ENCODE measurements at regions not wholly inside any gene's neighbourhood (a gene's known extent, or its start where the extent isn't known, plus 50 kb on each side); places are given as distances from the start of the nearest gene placed in this dataset.
"Not testable (repeated sequence)": the region's sequence is repeated elsewhere in the genome, so short reads cannot be mapped to it uniquely, and the experiment has no call there.

DNA sequence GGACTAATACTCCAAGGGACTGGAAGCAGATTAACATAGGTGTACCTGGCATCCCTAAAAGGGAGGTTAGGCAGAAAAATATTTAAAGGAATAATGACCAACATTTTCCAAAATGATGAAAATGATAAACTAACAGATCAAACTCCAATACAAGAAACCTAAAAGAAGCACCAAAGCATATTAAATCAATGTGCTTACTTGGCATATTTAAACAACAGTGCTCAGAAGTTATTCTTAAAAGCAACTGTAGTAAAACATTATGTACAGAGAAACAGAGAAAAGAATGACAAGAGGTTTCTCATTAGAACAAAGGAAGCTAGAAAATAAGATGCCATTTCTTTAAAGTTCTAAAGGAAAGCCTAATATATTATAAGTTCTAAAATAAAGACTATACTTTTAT is 947.3 kb upstream of the TMEFF2 start:
- Histone ChIP-seq H2AFZ (ENCODE audit: insufficient read depth, low read depth, low read length, poor library complexity, severe bottlenecking) (no peak overlapping the region), H4K20me1 (ENCODE audit: control insufficient read depth, insufficient read depth, low read length, poor library complexity, severe bottlenecking) (no peaks in the 10 kb centered on the region), H3K27me3 (replicated peaks in 1 of 4; ENCODE audit: control extremely low read depth in 1 of 4, control insufficient read depth in 3 of 4, insufficient read depth in 4 of 4, low read length in 3 of 4) (no peaks in the 10 kb centered on the region), H3K4me1 (ENCODE audit: control insufficient read depth in 2 of 2, insufficient read depth in 2 of 2, low read length in 2 of 2) (peaks cover 0 to 3% of the 10 kb centered on the region in 2 donors), H3K36me3 (replicated peaks in 1 of 2; ENCODE audit: control extremely low read depth in 1 of 2, control insufficient read depth in 1 of 2, extremely low read depth in 1 of 2, insufficient read depth in 2 of 2, low read length in 1 of 2) (no peaks in the 10 kb centered on the region), H3K4me3 (ENCODE audit: control extremely low read depth in 1 of 5, extremely low read depth in 1 of 5, insufficient read depth in 1 of 5, low read depth in 2 of 5, low read length in 4 of 5) (no peak overlapping the region), H3K9me3 (ENCODE audit: control extremely low read depth in 1 of 3, control insufficient read depth in 2 of 3, insufficient read depth in 1 of 3, low read length in 2 of 3) (peaks cover 0 to 2% (median 0%) of the 10 kb centered on the region in 3 donors), H3K79me2 (ENCODE audit: control insufficient read depth, insufficient read depth, low read length) (no peaks in the 10 kb centered on the region), H3K27ac (ENCODE audit: low read length in 2 of 2) (no peak overlapping the region), H3K4me2 (replicated peaks; ENCODE audit: low read depth, low read length, poor library complexity, severe bottlenecking) (no peak overlapping the region), H3K9ac (ENCODE audit: low read length) (no peak overlapping the region)
- H3K4me1 Mint-ChIP-seq = peaks cover 2% of the 10 kb centered on the region
- no peaks in the 10 kb centered on the region for H3K27me3 Mint-ChIP-seq
- intact Hi-C loops (cut with micrococcal nuclease) = no loop called here
- DNase-seq (no peak), ATAC-seq (ENCODE audit: low read depth) (no peak)
- POLR2A ChIA-PET = no interaction called here
- TF ChIP-seq EZH2 (IDR thresholded peaks at IDR 0.05; ENCODE audit: borderline replicate concordance, insufficient read depth, low read depth, low read length, poor library complexity, severe bottlenecking) = no peak
- TF ChIP-seq, protein P1, sequence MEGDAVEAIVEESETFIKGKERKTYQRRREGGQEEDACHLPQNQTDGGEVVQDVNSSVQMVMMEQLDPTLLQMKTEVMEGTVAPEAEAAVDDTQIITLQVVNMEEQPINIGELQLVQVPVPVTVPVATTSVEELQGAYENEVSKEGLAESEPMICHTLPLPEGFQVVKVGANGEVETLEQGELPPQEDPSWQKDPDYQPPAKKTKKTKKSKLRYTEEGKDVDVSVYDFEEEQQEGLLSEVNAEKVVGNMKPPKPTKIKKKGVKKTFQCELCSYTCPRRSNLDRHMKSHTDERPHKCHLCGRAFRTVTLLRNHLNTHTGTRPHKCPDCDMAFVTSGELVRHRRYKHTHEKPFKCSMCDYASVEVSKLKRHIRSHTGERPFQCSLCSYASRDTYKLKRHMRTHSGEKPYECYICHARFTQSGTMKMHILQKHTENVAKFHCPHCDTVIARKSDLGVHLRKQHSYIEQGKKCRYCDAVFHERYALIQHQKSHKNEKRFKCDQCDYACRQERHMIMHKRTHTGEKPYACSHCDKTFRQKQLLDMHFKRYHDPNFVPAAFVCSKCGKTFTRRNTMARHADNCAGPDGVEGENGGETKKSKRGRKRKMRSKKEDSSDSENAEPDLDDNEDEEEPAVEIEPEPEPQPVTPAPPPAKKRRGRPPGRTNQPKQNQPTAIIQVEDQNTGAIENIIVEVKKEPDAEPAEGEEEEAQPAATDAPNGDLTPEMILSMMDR (IDR thresholded peaks at IDR 0.05) = no peak
- H3K27ac Mint-ChIP-seq = no peak overlapping the region
- H3K4me3 Mint-ChIP-seq = no peak overlapping the region
- H3K9me3 Mint-ChIP-seq (ENCODE audit: insufficient read depth) = no peaks in the 10 kb centered on the region
- CTCF ChIA-PET = no interaction called here

DNA sequence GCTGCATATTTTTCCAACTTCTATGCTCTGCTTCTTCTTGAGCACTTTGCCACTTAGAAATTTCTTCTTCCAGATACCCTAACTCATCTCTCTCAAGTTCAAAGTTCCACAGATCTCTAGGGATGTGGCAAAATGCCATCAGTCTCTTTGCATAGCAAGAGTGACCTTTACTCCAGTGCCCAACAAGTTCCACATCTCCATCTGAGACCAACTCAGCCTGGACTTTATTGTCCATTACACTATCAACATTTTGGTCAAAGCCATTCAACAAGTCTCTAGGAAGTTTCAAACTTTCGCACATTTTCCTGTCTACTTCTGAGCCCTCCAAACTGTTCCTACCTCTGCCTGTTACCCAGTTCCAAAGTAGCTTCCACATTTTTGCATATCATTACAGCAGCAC is 946.2 kb upstream of the TMEFF2 start:
- H3K4me2 ChIP-seq (replicated peaks; ENCODE audit: low read depth, low read length, poor library complexity, severe bottlenecking); H3K9ac ChIP-seq (ENCODE audit: low read length); H4K20me1 ChIP-seq (ENCODE audit: control insufficient read depth, insufficient read depth, low read length, poor library complexity, severe bottlenecking); H3K27ac ChIP-seq (ENCODE audit: low read length in 2 of 2); H3K79me2 ChIP-seq (ENCODE audit: control insufficient read depth, insufficient read depth, low read length); CTCF ChIA-PET; H3K4me1 ChIP-seq (ENCODE audit: control insufficient read depth in 2 of 2, insufficient read depth in 2 of 2, low read length in 2 of 2); H3K27me3 ChIP-seq (replicated peaks in 1 of 4; ENCODE audit: control extremely low read depth in 1 of 4, control insufficient read depth in 3 of 4, insufficient read depth in 4 of 4, low read length in 3 of 4); H3K4me3 ChIP-seq (ENCODE audit: control extremely low read depth in 1 of 5, extremely low read depth in 1 of 5, insufficient read depth in 1 of 5, low read depth in 2 of 5, low read length in 4 of 5); H3K9me3 ChIP-seq (ENCODE audit: control extremely low read depth in 1 of 3, control insufficient read depth in 2 of 3, insufficient read depth in 1 of 3, low read length in 2 of 3); POLR2A ChIA-PET; H3K9me3 Mint-ChIP-seq (ENCODE audit: insufficient read depth); DNase-seq; intact Hi-C loops (cut with micrococcal nuclease); H2AFZ ChIP-seq (ENCODE audit: insufficient read depth, low read depth, low read length, poor library complexity, severe bottlenecking); H3K4me1 Mint-ChIP-seq; H3K4me3 Mint-ChIP-seq; H3K36me3 ChIP-seq (replicated peaks in 1 of 2; ENCODE audit: control extremely low read depth in 1 of 2, control insufficient read depth in 1 of 2, extremely low read depth in 1 of 2, insufficient read depth in 2 of 2, low read length in 1 of 2); H3K27ac Mint-ChIP-seq; ATAC-seq (ENCODE audit: low read depth); H3K27me3 Mint-ChIP-seq: not testable (repeated sequence)
- 100% methylated on average over 1 of the region's 1 CpG for WGBS (ENCODE audit: insufficient coverage)

Measured in B cell (primary cell).